IMR-90 (cell line): ENCODE measurements at regions not wholly inside any gene's neighbourhood (a gene's known extent, or its start where the extent isn't known, plus 50 kb on each side); places are given as distances from the start of the nearest gene placed in this dataset.

Experiments used
- ATAC-seq: fragments of 200-7000 bp; cut with Tn5 transposase; 2 replicates; pipeline ENCODE4 v1.9.1; 2020; ENCODE audit warnings: low read depth, mild to moderate bottlenecking, moderate library complexity
- BruUV-seq: library from RNA; stranded (reverse); fragments of 400-500 nt; replicated peaks from 2 replicates; lab custom pipeline; 2021; lab: Mats Ljungman, UMichigan
- CTCF ChIA-PET: fragments of 300-600 bp; formaldehyde crosslinking; extraction: SDS; loops from one replicate; lab custom pipeline; 2021; ENCODE audit warnings: antibody characterized with exemption; lab: Yijun Ruan, JAX
- POLR2A ChIA-PET: fragments of 300-600 bp; sonication (Branson Sonifier 250); formaldehyde crosslinking; loops from one replicate; lab custom pipeline; 2022; ENCODE audit warnings: antibody characterized with exemption; ENCODE audit not compliant: unreplicated experiment; lab: Charles Lee
- DNase-seq: peaks from one replicate; pipeline ENCODE4 v3.0.0; 2013
- H2AFZ ChIP-seq: replicated peaks from 2 replicates; pipeline ENCODE3; 2013; ENCODE audit warnings: low read length, mild to moderate bottlenecking; ENCODE audit not compliant: poor library complexity
- H2AK5ac ChIP-seq: 2 replicates; pipeline ENCODE4 v1.6.1; 2013; ENCODE audit warnings: low read depth, low read length, inconsistent platforms
- H2AK9ac ChIP-seq: replicated peaks from 2 replicates; pipeline ENCODE3; 2013; ENCODE audit warnings: mild to moderate bottlenecking, low read depth, low read length, moderate library complexity; ENCODE audit not compliant: poor library complexity
- H2BK120ac ChIP-seq: 2 replicates; pipeline ENCODE4 v1.6.1; 2013; ENCODE audit warnings: low read depth, low read length, inconsistent platforms
- H2BK15ac ChIP-seq: 3 replicates; pipeline ENCODE4 v1.6.1; 2013; ENCODE audit warnings: low read depth, low read length, inconsistent platforms
- H2BK20ac ChIP-seq: 2 replicates; pipeline ENCODE4 v1.6.1; 2013; ENCODE audit warnings: low read depth, mild to moderate bottlenecking, inconsistent platforms, low read length, moderate library complexity
- H2BK5ac ChIP-seq: 2 replicates; pipeline ENCODE4 v1.6.1; 2013; ENCODE audit warnings: mild to moderate bottlenecking, low read depth, low read length, inconsistent platforms; ENCODE audit not compliant: poor library complexity, severe bottlenecking
- H3K14ac ChIP-seq: replicated peaks from 2 replicates; pipeline ENCODE4 v1.6.1; 2013; ENCODE audit warnings: low read depth, low read length, inconsistent platforms
- H3K18ac ChIP-seq: 2 replicates; pipeline ENCODE4 v1.6.1; 2013; ENCODE audit warnings: low read depth, low read length, control low read depth
- H3K23ac ChIP-seq: 2 replicates; pipeline ENCODE4 v1.6.1; 2013; ENCODE audit warnings: low read depth, low read length, inconsistent platforms
- H3K27ac ChIP-seq: 2 replicates; pipeline ENCODE4 v1.5.1; 2013; ENCODE audit warnings: mild to moderate bottlenecking, control low read depth, low read length; ENCODE audit not compliant: insufficient read depth
- H3K27me3 ChIP-seq: 2 replicates; pipeline ENCODE4 v1.6.1; 2013; ENCODE audit warnings: low read length; ENCODE audit not compliant: control insufficient read depth, insufficient read depth
- H3K36me3 ChIP-seq: 2 replicates; pipeline ENCODE4 v1.6.1; 2013; ENCODE audit warnings: low read length, mixed read lengths; ENCODE audit not compliant: control insufficient read depth, insufficient read depth
- H3K4ac ChIP-seq: 2 replicates; pipeline ENCODE4 v1.6.1; 2013; ENCODE audit warnings: low read depth, low read length, inconsistent platforms
- H3K4me1 ChIP-seq: 2 replicates; pipeline ENCODE4 v1.6.1; 2013; ENCODE audit warnings: low read length, mixed read lengths; ENCODE audit not compliant: control insufficient read depth, insufficient read depth
- H3K4me2 ChIP-seq: 2 replicates; pipeline ENCODE4 v1.6.1; 2013; ENCODE audit warnings: low read depth, mild to moderate bottlenecking, control low read depth, low read length, moderate library complexity
- H3K4me3 ChIP-seq: 2 replicates; pipeline ENCODE4 v1.5.1; 2013; ENCODE audit warnings: low read depth, mild to moderate bottlenecking, control low read depth, low read length, moderate library complexity; ENCODE audit not compliant: insufficient read depth
- H3K56ac ChIP-seq: 2 replicates; pipeline ENCODE4 v1.6.1; 2013; ENCODE audit warnings: low read length, inconsistent platforms; ENCODE audit not compliant: insufficient read depth; ENCODE audit errors: extremely low read depth
- H3K79me1 ChIP-seq, 2 experiments: 2 replicates each; pipeline ENCODE4 v1.6.1; 2013; ENCODE audit warnings: low read length in 2 of 2, inconsistent platforms in 1 of 2, low read depth in 1 of 2
- H3K9ac ChIP-seq: 2 replicates; pipeline ENCODE4 v1.6.1; 2013; ENCODE audit warnings: low read depth, low read length, control low read depth
- H3K9me1 ChIP-seq: 2 replicates; pipeline ENCODE4 v1.6.1; 2013; ENCODE audit warnings: low read length, inconsistent platforms; ENCODE audit not compliant: insufficient read depth
- H3K9me3 ChIP-seq: 2 replicates; pipeline ENCODE4 v1.6.1; 2013; ENCODE audit warnings: low read length; ENCODE audit not compliant: control insufficient read depth, insufficient read depth
- H4K20me1 ChIP-seq: 2 replicates; pipeline ENCODE4 v1.6.1; 2013; ENCODE audit warnings: low read length, inconsistent platforms; ENCODE audit not compliant: insufficient read depth
- H4K5ac ChIP-seq: 2 replicates; pipeline ENCODE4 v1.6.1; 2013; ENCODE audit warnings: mild to moderate bottlenecking, low read depth, low read length, control low read depth
- H4K8ac ChIP-seq, 2 experiments: 2 replicates each; pipeline ENCODE4 v1.6.1; 2013; ENCODE audit warnings: low read depth in 2 of 2, low read length in 2 of 2, control low read depth in 1 of 2, inconsistent platforms in 1 of 2
- H4K91ac ChIP-seq: 2 replicates; pipeline ENCODE4 v1.6.1; 2013; ENCODE audit warnings: low read depth, low read length, inconsistent platforms; ENCODE audit not compliant: insufficient read depth
- ELK1 ChIP-seq: fragments of 150-350 bp; IDR thresholded peaks from 2 replicates; pipeline ENCODE4 v1.6.1; 2016; ENCODE audit warnings: low read depth, mild to moderate bottlenecking, low read length, moderate library complexity, borderline replicate concordance
- FOS ChIP-seq: fragments of 150-350 bp; IDR thresholded peaks from 2 replicates; pipeline ENCODE4 v1.6.1; 2016; ENCODE audit warnings: low read depth, low read length
- WGBS, 2 experiments: methylation state at CpG; one replicate each; pipeline versions ENCODE4 v1.1.5 to v1.1.7; 2013; ENCODE audit warnings: missing lambda C conversion rate in 2 of 2; ENCODE audit not compliant: insufficient read length in 1 of 2; ENCODE audit errors: extremely low coverage in 2 of 2; 5-methylcytosine and 5-hydroxymethylcytosine counted together
- dilution Hi-C: fragments of 300-500 bp; cut with HindIII; formaldehyde crosslinking; loops from one replicate; pipeline ENCODE4 v1.14.3; 2018; ENCODE audit warnings: low sequenced_read_pairs; ENCODE audit not compliant: unreplicated experiment
- in situ Hi-C: fragments of 300-500 bp; cut with MboI; formaldehyde crosslinking; loops from 3 replicates; pipeline ENCODE4 v1.14.3; 2019; ENCODE audit warnings: low sequenced_read_pairs, inconsistent platforms, mixed read lengths
- intact Hi-C: fragments of 100-400 bp; cut with micrococcal nuclease; formaldehyde crosslinking; loops from 2 replicates; pipeline ENCODE4 v1.10.0; 2022

GRCh38 chr4:176924238-176924637 lies 131.5 kb upstream of the VEGFC start:
- ChIA-PET POLR2A (no interaction called here), CTCF (no interaction called here)
- H3K4ac ChIP-seq, result no peak overlapping the region
- dilution Hi-C loops (no loop called here), in situ Hi-C loops (no loop called here), intact Hi-C loops (no loop called here)
- H2BK20ac ChIP-seq, result no peak overlapping the region
- H3K4me2 ChIP-seq, result no peak overlapping the region
- H2AK9ac ChIP-seq, result no peak overlapping the region
- no peak overlapping the region for H3K27ac ChIP-seq
- H3K56ac ChIP-seq, result no peak overlapping the region
- no peak overlapping the region for H4K8ac ChIP-seq
- no CpG with 5 or more reads among the region's 4 CpGs for WGBS, 2 experiments
- no peak overlapping the region for H3K4me3 ChIP-seq
- H3K4me1 ChIP-seq, result no peaks in the 10 kb centered on the region; the same call in 1 of the 2 replicates
- no peak overlapping the region for H3K18ac ChIP-seq
- BruUV-seq, result no TSS peak
- no peak overlapping the region for H3K9ac ChIP-seq
- H3K27me3 ChIP-seq, result no peaks in the 10 kb centered on the region
- no peak overlapping the region for H2BK120ac ChIP-seq
- H3K36me3 ChIP-seq, result no peaks in the 10 kb centered on the region
- no peaks in the 10 kb centered on the region for H3K9me3 ChIP-seq
- no peak overlapping the region for H3K23ac ChIP-seq
- H4K20me1 ChIP-seq, result no peaks in the 10 kb centered on the region
- TF ChIP-seq ELK1, result no peak
- TF ChIP-seq FOS, result no peak
- H2BK5ac ChIP-seq, result no peak overlapping the region
- H3K14ac ChIP-seq, result no peak overlapping the region
- no peaks in the 10 kb centered on the region for H3K79me1 ChIP-seq
- ATAC-seq (no peak), DNase-seq (no peak)
- H4K91ac ChIP-seq, result no peak overlapping the region
- H3K9me1 ChIP-seq, result no peaks in the 10 kb centered on the region
- no peak overlapping the region for H2AK5ac ChIP-seq
- no peak overlapping the region for H2BK15ac ChIP-seq
- no peak overlapping the region for H4K5ac ChIP-seq
- no peak overlapping the region for H2AFZ ChIP-seq
